ENCODE measurements at regions not wholly inside any gene's neighbourhood (a gene's known extent, or its start where the extent isn't known, plus 50 kb on each side); places are given as distances from the start of the nearest gene placed in this dataset.

- intact Hi-C loops (cut with DNase I) = no loop called here
- ATAC-seq (no peak), DNase-seq (no peak)
- Histone ChIP-seq H3K27ac (no peak overlapping the region), H3K4me3 (no peak overlapping the region), H3K9me3 (no peaks in the 10 kb centered on the region), H3K4me1 (no peaks in the 10 kb centered on the region), H3K36me3 (replicated peaks in 1 of 2; ENCODE audit: insufficient read depth in 1 of 2, low read depth in 2 of 2) (no peaks in the 10 kb centered on the region), H3K27me3 (no peaks in the 10 kb centered on the region)
- TF ChIP-seq, protein P1, sequence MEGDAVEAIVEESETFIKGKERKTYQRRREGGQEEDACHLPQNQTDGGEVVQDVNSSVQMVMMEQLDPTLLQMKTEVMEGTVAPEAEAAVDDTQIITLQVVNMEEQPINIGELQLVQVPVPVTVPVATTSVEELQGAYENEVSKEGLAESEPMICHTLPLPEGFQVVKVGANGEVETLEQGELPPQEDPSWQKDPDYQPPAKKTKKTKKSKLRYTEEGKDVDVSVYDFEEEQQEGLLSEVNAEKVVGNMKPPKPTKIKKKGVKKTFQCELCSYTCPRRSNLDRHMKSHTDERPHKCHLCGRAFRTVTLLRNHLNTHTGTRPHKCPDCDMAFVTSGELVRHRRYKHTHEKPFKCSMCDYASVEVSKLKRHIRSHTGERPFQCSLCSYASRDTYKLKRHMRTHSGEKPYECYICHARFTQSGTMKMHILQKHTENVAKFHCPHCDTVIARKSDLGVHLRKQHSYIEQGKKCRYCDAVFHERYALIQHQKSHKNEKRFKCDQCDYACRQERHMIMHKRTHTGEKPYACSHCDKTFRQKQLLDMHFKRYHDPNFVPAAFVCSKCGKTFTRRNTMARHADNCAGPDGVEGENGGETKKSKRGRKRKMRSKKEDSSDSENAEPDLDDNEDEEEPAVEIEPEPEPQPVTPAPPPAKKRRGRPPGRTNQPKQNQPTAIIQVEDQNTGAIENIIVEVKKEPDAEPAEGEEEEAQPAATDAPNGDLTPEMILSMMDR (IDR thresholded peaks at IDR 0.05) = no peak
- TF ChIP-seq POLR2A (IDR thresholded peaks at IDR 0.05) = no peak
Observed at GRCh38 chr11:87780068-87780413, 395.2 kb downstream of the RAB38 start.

DNA sequence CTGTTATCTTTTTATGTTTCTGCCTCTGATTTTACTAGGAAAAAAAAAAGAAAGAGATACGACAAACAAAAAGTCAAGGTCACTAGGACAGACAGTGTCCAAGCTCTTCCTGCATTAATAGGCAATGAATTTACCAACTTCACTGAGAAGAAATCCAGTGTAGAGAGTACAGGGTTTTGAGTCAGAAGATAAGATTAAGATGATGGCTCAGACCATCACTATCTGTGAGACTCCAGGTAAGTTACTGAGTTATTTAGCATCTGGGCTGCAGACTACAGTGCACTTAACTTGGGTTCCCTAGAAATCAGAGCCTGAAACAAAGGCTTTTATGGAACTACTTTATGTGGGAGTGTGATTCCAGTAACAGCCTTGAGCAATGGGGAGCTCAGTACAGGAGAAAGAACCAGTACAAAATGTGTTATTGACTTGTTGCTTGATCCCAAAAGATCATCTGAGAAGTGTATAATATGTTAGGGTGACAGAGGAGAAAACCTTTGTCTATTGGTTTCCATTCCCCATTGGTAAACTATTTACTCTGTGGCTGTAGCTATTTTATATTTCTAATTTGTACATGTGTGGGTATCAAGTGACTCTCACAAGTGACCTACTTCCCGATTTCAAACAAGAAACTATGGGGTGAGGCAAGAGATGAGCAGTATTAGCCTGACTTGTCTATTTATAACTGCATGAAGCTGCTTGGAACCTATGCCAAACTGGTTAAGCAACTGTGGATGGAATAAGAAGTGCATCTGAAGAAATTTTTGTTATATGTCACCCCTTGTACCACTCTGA is 395.8 kb downstream of the RAB38 start:
- Histone ChIP-seq H3K27ac (no peak overlapping the region), H3K4me3 (no peak overlapping the region), H3K36me3 (replicated peaks in 1 of 2; ENCODE audit: insufficient read depth in 1 of 2, low read depth in 2 of 2) (no peaks in the 10 kb centered on the region), H3K9me3 (no peaks in the 10 kb centered on the region), H3K27me3 (no peaks in the 10 kb centered on the region), H3K4me1 (no peaks in the 10 kb centered on the region)
- TF ChIP-seq, protein P1 (IDR thresholded peaks at IDR 0.05) = no peak
- TF ChIP-seq POLR2A (IDR thresholded peaks at IDR 0.05) = no peak
- intact Hi-C loops (cut with DNase I) = no loop called here
- WGBS, 2 donors = 6 to 21% methylated on average over 2 of the region's 2 CpGs
- DNase-seq (peak in 1 of 4 donors; percentile 6), ATAC-seq (no peak)

- 87 to 95% methylated on average over 2 of the region's 2 CpGs for WGBS, 2 donors
- Histone ChIP-seq H3K36me3 (replicated peaks in 1 of 2; ENCODE audit: insufficient read depth in 1 of 2, low read depth in 2 of 2) (no peaks in the 10 kb centered on the region), H3K4me1 (no peaks in the 10 kb centered on the region), H3K9me3 (no peaks in the 10 kb centered on the region), H3K27ac (no peak overlapping the region), H3K27me3 (no peaks in the 10 kb centered on the region), H3K4me3 (no peak overlapping the region)
- no peak for ATAC-seq
- intact Hi-C loops (cut with DNase I) = no loop called here
- no peak for DNase-seq
- TF ChIP-seq POLR2A (IDR thresholded peaks at IDR 0.05) = no peak
- TF ChIP-seq, protein P1 (IDR thresholded peaks at IDR 0.05) = no peak
Observed at GRCh38 chr11:87778357-87778756, 396.9 kb downstream of the RAB38 start.

- Histone ChIP-seq H3K9me3 (no peaks in the 10 kb centered on the region), H3K4me3 (no peak overlapping the region), H3K4me1 (no peaks in the 10 kb centered on the region), H3K36me3 (replicated peaks in 1 of 2; ENCODE audit: insufficient read depth in 1 of 2, low read depth in 2 of 2) (no peaks in the 10 kb centered on the region), H3K27me3 (no peaks in the 10 kb centered on the region), H3K27ac (no peak overlapping the region)
- intact Hi-C loops (cut with DNase I) = no loop called here
- ATAC-seq (no peak), DNase-seq (no peak)
- TF ChIP-seq, protein P1 (IDR thresholded peaks at IDR 0.05) = no peak
- TF ChIP-seq POLR2A (IDR thresholded peaks at IDR 0.05) = no peak
- WGBS, 2 donors = 33 to 35% methylated on average over 1 of the region's 1 CpG
Observed at GRCh38 chr11:87775036-87775435, 400.2 kb downstream of the RAB38 start.

GRCh38 chr11:87769661-87770060 is 405.6 kb downstream of the RAB38 start:
- intact Hi-C loops (cut with DNase I) = no loop called here
- no peak for DNase-seq
- H3K27me3 ChIP-seq = no peaks in the 10 kb centered on the region
- H3K4me3 ChIP-seq = no peak overlapping the region
- no peak for ATAC-seq
- H3K9me3 ChIP-seq = no peaks in the 10 kb centered on the region
- no peaks in the 10 kb centered on the region for H3K4me1 ChIP-seq
- H3K27ac ChIP-seq = no peak overlapping the region
- no peaks in the 10 kb centered on the region for H3K36me3 ChIP-seq (replicated peaks in 1 of 2; ENCODE audit: insufficient read depth in 1 of 2, low read depth in 2 of 2)
- TF ChIP-seq, protein P1 (IDR thresholded peaks at IDR 0.05) = no peak
- TF ChIP-seq POLR2A (IDR thresholded peaks at IDR 0.05) = no peak
- WGBS, 2 donors = 30 to 36% methylated on average over 3 of the region's 3 CpGs
